GM19238 (cell line): ENCODE measurements at regions not wholly inside any gene's neighbourhood (a gene's known extent, or its start where the extent isn't known, plus 50 kb on each side); places are given as distances from the start of the nearest gene placed in this dataset.

Experiments used
- DNase-seq: peaks from one replicate; pipeline ENCODE4 v3.0.0; 2011; ENCODE audit warnings: low spot score; ENCODE audit not compliant: insufficient read length

- no peak for DNase-seq
Observed at GRCh38 chr21:27839512-27840115, 872.7 kb upstream of the ADAMTS5 start.

GRCh38 chr21:27838573-27838972, 871.7 kb upstream of the ADAMTS5 start:
- no peak for DNase-seq

GRCh38 chr21:27837936-27838335, 871.0 kb upstream of the ADAMTS5 start:
- DNase-seq, result no peak

DNA sequence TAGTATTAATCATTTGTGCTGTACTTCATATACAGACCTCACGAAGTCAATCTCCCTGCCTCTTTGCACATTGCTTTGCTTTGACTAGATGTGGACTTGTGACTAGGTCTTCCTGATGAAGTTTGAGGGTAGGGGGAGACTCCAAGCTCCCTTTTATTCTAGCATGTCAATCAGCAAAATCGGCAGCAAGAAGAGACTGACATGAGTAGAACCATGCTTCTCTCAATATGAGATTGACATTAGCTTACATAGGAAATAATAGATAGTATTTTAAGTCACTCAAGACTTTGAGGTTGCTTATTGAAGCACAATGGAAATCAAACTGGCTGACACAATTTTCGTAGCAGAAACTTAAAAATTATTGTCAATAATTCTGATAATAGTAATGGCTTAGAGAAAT, 866.4 kb upstream of the ADAMTS5 start:
- DNase-seq, result no peak

DNA sequence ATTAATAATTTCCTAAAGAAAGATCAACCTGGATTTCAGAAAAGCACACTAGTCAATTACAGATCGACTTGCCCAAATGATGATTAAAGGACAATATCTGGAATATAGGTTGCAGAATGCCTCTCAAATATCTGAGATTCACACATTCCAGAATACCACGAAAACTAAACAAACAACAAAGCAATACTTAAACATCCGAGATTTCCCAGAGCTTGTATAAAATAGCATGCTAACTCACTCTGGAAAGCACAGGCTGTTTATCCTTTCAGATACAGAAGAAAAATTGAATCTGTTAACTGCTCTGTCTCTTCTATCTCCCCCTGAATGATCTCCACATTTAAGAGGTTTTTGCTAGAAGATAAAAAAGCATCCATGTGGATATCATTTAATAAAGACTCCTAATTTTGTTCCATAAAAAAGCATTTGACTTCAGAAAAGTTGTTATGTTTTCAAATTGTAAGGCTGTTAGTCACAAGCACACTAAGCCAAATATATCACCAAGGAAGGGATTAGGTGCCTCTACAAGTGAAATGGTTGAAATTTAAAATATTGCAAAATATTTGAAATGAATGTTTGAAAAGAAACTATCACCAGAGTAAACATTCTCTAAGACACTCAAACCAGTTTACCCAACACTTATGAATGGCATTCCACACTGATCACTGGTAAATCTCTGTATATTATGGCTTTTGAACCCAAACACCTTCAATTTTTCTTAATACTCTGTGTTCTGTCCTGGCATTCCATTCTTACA, 865.1 kb upstream of the ADAMTS5 start:
- DNase-seq, result no peak

DNA sequence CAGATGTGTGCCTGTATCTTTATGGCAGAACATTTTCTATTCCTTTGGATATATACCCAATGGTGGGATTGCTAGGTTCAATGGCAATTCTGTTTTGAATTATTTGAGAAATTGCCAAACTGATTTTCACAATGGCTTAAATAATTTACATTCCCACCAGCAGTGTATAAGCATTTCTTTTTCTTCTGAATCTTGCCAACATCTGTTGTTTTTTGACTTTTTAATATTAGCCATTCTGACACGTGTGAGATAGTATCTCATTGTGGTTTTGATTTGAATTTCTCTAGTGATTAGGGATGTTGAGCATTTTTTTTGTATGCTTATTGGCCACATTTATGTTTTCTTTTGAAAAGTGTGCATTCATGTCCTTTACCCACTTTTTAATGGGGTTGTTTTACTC, 864.3 kb upstream of the ADAMTS5 start:
- no peak for DNase-seq

DNA sequence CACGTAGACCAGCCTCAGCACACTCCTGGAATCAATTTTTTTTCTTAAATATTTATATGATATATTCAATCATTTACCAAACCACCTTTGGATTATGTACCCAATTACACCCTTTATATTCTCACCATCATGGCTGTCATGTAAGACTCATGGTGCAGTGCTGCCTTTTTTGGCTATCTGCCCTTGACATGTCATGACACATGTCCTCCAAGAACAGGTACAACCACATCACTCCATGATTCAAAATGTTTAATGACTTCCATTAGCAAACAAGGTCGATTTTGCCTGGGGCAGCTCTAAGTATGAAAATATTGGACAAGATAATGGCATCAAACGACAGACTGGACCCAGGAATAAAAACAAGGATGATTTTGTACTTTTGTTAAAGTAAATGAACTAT, 861.1 kb upstream of the ADAMTS5 start:
- DNase-seq, result no peak

DNA sequence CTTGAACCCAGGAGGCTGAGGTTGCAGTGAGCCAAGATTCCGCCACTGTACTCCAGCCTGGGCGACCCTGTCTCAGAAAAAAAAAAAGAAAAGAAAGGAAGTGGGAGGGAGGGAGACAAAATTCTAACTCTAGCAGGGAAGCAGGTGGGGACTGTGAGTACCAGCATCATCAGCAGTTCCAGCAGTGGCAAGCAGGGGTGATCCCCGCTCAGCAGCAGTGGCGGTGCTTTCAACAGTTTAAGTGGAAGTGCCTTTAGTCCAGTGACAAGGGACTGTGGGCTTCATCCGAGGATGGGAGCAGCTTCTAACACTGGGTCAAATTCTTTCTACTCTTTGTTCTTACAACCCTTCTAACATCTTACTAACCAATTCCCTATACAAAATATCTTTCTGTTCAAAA, 858.1 kb upstream of the ADAMTS5 start:
- no peak for DNase-seq

- no peak for DNase-seq
Observed at GRCh38 chr21:27823652-27824201, 856.8 kb upstream of the ADAMTS5 start.

DNA sequence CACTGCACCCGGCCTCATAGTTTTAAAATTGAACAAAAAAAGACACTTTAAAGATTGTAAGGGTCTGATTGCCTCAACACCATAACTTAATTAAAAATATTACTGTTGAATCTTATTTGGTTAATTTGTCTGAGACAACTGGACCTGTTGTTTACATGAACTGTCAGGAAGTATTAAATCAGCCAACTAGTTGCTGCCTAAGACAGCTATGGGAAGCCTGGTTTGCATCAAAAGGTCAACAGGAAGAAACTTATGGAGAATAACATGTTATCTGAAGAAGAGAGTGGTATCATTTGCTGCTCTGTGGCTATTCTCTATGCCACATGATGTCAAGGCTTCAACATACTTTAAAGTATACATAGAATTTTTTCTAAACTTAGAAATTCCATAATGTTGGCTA, 853.5 kb upstream of the ADAMTS5 start:
- DNase-seq, result no peak

DNA sequence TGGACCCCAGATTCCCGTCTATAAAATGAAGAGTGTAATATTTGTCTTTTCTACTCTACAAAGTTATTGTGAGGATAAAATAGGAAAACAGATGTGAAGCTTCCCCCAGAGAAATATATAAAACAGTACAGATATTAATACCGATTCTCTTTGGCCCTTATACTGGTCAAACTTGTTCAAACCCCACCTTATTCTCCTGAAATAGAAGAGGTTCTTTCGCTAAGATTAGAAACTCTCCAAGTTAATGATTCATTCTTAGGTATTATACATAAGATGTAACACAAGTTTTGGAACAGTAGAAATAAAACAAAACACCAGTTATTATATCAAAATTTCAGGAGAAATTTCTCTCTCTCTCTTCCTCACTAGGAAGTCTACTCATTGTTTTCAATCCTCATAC, 852.4 kb upstream of the ADAMTS5 start:
- no peak for DNase-seq

- no peak for DNase-seq
Observed at GRCh38 chr21:27818847-27819246, 852.0 kb upstream of the ADAMTS5 start.

GRCh38 chr21:27817902-27818623, 851.2 kb upstream of the ADAMTS5 start:
- DNase-seq, result no peak

DNA sequence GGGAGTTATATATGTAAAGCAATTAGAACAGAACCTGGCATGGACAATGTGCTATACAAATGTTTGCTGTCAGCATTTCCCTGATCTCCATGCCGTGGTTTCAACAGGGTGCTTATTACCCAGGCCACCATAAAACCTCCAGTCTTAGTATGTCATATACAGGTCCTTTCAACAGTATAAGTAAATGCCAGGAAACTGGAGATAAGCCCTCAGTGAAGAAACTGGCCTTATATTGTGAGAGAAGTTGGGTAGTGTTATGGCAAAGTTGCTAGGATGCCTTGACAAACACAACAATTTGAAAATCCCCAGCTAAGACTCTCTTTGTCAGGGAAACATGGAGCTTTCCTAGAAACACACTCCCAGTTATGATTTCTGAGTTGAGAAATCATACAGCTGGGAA, 850.2 kb upstream of the ADAMTS5 start:
- DNase-seq, result no peak

DNA sequence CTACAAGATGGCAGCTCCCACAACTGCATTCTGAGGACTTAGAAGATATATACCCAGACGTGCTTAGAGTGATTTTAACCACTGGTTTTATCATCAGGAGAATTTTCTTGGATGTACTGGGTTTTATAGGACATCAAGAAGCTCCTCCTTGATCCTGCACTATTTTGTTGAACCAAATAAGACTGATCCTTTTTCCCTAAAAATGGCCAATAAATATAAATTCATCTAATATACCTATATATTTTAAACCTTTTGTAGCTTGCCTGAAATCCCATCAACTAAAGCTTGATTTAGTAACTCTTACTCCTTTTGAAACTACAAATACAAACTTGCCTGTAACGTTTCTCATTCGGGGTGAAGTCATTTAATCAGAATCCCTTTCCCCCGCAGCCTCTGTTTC, 849.4 kb upstream of the ADAMTS5 start:
- no peak for DNase-seq

DNA sequence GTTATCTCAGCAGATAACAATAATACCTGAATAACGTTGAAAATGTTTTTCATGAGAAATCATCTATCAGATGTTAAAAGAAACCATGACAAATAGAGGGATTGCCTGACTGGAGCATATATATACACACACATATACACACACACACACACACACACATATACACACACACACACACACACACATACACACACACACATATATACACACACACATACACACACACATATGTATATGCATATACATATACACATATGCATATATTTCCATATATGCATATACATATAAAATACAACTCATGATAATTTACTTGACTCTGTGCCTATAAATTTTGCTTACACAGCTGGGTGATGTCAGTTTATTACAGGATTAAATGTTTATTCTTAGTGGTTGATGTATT, 847.3 kb upstream of the ADAMTS5 start:
- no peak for DNase-seq

- DNase-seq, result no peak
Observed at GRCh38 chr21:27813750-27814149, 846.9 kb upstream of the ADAMTS5 start.

DNA sequence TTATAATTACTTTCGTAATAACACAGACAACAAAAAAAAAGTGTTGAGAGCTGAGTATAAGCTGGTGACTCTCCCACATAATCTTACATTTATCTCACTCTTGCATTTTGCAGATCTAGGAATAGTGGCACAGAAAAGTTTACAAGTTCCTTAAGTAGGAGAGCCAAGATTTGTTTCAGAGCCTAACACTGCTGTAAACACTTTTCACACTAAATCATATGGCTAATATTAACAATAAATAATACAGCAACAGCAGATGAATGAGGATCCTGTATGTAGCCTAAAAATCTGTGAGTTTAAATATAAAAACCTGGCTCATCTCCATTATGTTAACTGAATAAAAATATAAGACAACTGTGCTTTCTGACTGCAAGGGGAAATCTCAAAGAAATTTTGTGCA, 846.5 kb upstream of the ADAMTS5 start:
- no peak for DNase-seq

- no peak for DNase-seq
Observed at GRCh38 chr21:27812279-27812678, 845.4 kb upstream of the ADAMTS5 start.

DNA sequence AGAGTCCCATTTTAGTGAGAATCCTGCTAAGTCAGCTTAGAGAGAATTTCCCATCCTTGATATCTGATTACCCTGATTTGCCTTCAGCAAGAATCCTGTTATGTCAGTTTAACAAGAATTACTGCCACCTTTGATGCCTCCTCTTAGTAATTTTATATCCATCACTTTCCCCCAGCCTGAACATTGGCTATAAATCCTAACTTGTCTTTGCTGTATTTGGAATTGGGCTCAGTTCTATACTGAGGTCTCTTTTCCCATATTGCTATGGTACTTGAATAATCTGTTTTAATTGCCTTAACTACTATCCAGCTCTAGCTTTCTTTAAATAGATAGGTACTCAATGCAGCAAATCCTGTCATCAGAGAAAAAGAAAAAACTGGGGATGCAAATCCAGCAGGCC, 842.0 kb upstream of the ADAMTS5 start:
- DNase-seq, result no peak

- no peak for DNase-seq
Observed at GRCh38 chr21:27807596-27807995, 840.7 kb upstream of the ADAMTS5 start.

DNA sequence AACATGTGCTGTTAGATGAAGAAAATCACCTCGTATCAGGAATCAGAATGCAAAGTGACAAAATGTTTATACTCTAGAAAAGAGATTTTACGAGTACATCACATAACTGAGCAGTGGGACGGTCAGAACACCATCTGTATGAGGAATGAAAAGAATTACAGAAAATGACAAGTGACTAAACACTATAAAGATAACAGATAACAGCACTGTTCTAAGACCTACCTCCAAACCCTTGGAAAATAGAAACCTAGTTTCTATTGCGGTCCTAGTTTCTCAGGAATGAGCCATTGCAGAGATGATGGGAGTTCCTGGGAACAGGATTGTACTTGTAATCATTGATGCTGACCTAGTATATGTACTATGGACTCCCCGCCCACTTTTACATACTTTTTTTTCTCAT, 839.4 kb upstream of the ADAMTS5 start:
- DNase-seq, result no peak
